ENCODE measurements at regions not wholly inside any gene's neighbourhood (a gene's known extent, or its start where the extent isn't known, plus 50 kb on each side); places are given as distances from the start of the nearest gene placed in this dataset.
A peak's percentile ranks its signal among the peaks of the same experiment; 100 is the strongest.

DNA sequence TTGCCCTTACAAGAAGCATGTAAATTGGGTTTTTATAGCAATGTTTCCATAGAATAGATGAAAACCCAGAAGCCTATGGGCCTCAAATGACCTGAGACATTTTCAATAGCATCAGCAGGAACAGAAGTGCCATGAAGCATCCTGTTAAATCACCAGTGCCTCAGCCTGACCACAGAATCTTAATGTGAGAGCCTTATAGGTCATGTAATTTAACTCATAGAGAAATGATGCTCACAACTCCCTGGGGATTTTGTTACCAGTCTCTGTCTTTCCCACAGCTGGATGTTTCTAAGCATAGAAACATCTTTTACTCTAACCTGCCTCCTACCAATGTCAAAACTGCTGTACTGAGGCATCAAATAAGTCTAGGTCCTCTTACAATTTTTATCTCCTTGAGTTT lies 295.8 kb upstream of the ACVR2A start:
- H3K4me3 ChIP-seq = no peak overlapping the region
- H3K4me1 ChIP-seq = no peaks in the 10 kb centered on the region
- no peak overlapping the region for H3K27ac ChIP-seq
- no peak for DNase-seq (ENCODE audit: low spot score in 2 of 2)
- TF ChIP-seq POLR2A (IDR thresholded peaks at IDR 0.05) (no peak), POLR2AphosphoS5 (IDR thresholded peaks at IDR 0.05) (no peak)
- TF ChIP-seq, protein P1, sequence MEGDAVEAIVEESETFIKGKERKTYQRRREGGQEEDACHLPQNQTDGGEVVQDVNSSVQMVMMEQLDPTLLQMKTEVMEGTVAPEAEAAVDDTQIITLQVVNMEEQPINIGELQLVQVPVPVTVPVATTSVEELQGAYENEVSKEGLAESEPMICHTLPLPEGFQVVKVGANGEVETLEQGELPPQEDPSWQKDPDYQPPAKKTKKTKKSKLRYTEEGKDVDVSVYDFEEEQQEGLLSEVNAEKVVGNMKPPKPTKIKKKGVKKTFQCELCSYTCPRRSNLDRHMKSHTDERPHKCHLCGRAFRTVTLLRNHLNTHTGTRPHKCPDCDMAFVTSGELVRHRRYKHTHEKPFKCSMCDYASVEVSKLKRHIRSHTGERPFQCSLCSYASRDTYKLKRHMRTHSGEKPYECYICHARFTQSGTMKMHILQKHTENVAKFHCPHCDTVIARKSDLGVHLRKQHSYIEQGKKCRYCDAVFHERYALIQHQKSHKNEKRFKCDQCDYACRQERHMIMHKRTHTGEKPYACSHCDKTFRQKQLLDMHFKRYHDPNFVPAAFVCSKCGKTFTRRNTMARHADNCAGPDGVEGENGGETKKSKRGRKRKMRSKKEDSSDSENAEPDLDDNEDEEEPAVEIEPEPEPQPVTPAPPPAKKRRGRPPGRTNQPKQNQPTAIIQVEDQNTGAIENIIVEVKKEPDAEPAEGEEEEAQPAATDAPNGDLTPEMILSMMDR (IDR thresholded peaks at IDR 0.05) = no peak
- intact Hi-C loops (cut with DNase I; ENCODE audit: low total_unique reads) = no loop called here
- H3K36me3 ChIP-seq = no peaks in the 10 kb centered on the region
- no peaks in the 10 kb centered on the region for H3K9me3 ChIP-seq
- no peaks in the 10 kb centered on the region for H3K27me3 ChIP-seq

DNA sequence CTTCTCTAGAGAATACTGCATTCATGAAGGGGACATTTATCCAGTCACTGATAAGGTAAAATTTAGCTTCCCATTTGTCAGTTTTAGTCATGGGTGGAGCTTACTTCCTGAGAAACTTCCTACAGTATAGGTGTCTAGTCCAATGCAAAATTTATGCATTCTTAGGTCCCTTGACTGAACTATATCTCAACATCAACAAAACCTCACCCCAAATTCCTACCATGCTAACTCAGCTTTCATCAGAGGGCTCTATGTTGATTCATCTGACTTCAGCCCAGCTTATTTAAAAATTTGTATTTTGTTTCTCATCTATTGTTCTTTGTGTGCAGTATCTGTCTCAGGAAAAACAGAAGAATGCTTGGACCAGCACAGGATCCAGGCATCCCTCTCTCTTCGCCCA lies 296.4 kb upstream of the ACVR2A start:
- intact Hi-C loops (cut with DNase I; ENCODE audit: low total_unique reads) = no loop called here
- no peak for DNase-seq (ENCODE audit: low spot score in 2 of 2)
- Histone ChIP-seq H3K4me3 (no peak overlapping the region), H3K9me3 (no peaks in the 10 kb centered on the region), H3K4me1 (no peaks in the 10 kb centered on the region), H3K36me3 (no peaks in the 10 kb centered on the region), H3K27me3 (no peaks in the 10 kb centered on the region), H3K27ac (no peak overlapping the region)
- TF ChIP-seq POLR2AphosphoS5 (IDR thresholded peaks at IDR 0.05) (no peak), POLR2A (IDR thresholded peaks at IDR 0.05) (no peak)
- TF ChIP-seq, protein P1 (IDR thresholded peaks at IDR 0.05) = no peak

DNA sequence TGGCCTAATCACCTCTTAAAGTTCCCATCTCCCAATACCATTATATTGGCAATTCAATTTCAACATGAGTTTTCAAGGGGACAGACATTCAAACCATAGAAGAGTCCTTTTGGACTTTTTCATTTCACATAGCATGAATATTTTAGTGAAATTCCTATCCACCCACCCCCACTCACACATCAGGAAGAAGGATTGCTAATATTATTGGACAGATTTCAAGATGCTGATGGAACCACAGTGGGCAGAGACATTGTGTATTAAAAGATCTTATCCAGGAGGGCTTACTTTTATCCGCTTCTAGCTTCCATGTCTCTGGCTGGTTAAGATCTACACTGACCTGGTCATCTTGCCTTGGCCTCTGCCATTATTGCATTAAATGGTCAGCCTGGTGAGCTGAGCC lies 297.4 kb upstream of the ACVR2A start:
- Histone ChIP-seq H3K27me3 (no peaks in the 10 kb centered on the region), H3K36me3 (no peaks in the 10 kb centered on the region), H3K4me3 (no peak overlapping the region), H3K9me3 (no peaks in the 10 kb centered on the region), H3K27ac (no peak overlapping the region), H3K4me1 (no peaks in the 10 kb centered on the region)
- intact Hi-C loops (cut with DNase I; ENCODE audit: low total_unique reads) = no loop called here
- no peak for DNase-seq (ENCODE audit: low spot score in 2 of 2)
- TF ChIP-seq POLR2AphosphoS5 (IDR thresholded peaks at IDR 0.05) (no peak), POLR2A (IDR thresholded peaks at IDR 0.05) (no peak)

DNA sequence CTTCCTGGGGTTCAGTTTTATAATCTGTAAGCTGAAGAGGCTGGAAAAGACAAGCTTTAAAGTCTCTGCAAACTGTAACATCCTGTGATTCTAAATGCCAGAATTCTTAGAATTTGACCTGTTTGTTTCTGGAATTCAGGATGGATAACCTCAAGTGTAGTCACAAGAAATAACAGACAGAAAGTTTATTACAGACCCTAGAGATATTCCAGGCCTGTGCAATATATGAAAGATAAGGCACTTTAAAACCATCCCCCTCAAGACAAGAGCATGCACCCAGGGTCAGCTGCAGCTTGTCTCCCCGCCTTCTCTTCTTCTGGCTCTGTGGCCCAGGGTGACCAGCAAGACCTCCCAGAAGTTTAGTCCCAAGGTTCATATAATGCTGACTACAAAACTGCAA lies 298.7 kb upstream of the ACVR2A start:
- DNase-seq (ENCODE audit: low spot score in 2 of 2) = no peak
- intact Hi-C loops (cut with DNase I; ENCODE audit: low total_unique reads) = no loop called here
- no peak for TF ChIP-seq POLR2A (IDR thresholded peaks at IDR 0.05)
- TF ChIP-seq POLR2AphosphoS5 (IDR thresholded peaks at IDR 0.05) = no peak
- TF ChIP-seq, protein P1 (IDR thresholded peaks at IDR 0.05) = no peak
- no peak overlapping the region for H3K27ac ChIP-seq
- H3K4me3 ChIP-seq = no peak overlapping the region
- H3K9me3 ChIP-seq = no peaks in the 10 kb centered on the region
- H3K4me1 ChIP-seq = no peaks in the 10 kb centered on the region
- H3K27me3 ChIP-seq = no peaks in the 10 kb centered on the region
- no peaks in the 10 kb centered on the region for H3K36me3 ChIP-seq

DNA sequence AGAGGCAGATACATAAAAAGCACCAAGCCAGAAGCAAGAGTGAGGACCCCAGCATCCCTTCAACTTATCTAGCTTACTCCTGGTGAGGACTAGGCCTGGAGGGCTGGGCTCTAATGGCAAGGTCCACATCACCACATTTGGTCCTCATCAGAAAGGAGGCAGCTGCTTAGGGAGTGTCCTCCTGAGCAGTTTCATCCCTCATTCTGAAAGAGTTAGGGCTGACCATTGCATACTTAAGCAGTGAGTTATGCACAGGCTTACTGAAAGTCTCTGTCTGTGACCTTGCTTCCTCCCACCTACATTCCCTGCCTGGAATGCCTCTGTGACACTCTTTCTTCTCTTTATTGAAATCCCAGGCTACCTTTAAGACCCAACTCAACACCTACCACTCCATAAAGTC lies 301.8 kb upstream of the ACVR2A start:
- Histone ChIP-seq H3K9me3 (no peaks in the 10 kb centered on the region), H3K4me1 (no peaks in the 10 kb centered on the region), H3K27ac (peak overlapping the region in 1 of 2 donors; percentile 43), H3K27me3 (no peaks in the 10 kb centered on the region), H3K4me3 (no peak overlapping the region), H3K36me3 (no peaks in the 10 kb centered on the region)
- intact Hi-C loops (cut with DNase I; ENCODE audit: low total_unique reads) = no loop called here
- no peak for TF ChIP-seq POLR2AphosphoS5 (IDR thresholded peaks at IDR 0.05)
- TF ChIP-seq, protein P1 (IDR thresholded peaks at IDR 0.05) = no peak
- TF ChIP-seq POLR2A (IDR thresholded peaks at IDR 0.05) = no peak
- no peak for DNase-seq (ENCODE audit: low spot score in 2 of 2)

DNA sequence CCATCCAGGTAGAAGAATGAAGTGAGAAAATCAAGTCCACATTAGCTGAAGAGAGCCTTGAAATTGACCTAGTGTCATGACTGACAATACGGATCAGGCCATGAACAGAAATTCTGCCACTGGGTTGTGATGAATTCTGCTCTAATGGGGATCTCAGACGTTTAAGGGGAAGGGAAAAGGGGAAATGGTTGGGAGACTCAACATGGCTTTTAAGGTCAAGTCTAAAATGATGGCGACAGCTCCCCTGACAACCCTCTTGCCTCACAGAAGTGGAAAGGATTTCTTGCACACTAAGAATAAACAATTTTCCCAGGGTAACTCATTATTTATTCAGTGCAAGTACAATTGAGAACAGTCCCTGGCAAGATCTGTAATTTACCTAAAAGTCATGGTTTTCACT lies 302.5 kb upstream of the ACVR2A start:
- Histone ChIP-seq H3K4me1 (no peaks in the 10 kb centered on the region), H3K27ac (no peak overlapping the region), H3K9me3 (no peaks in the 10 kb centered on the region), H3K36me3 (no peaks in the 10 kb centered on the region), H3K27me3 (no peaks in the 10 kb centered on the region), H3K4me3 (no peak overlapping the region)
- no peak for DNase-seq (ENCODE audit: low spot score in 2 of 2)
- intact Hi-C loops (cut with DNase I; ENCODE audit: low total_unique reads) = no loop called here
- TF ChIP-seq POLR2AphosphoS5 (IDR thresholded peaks at IDR 0.05) (no peak), POLR2A (IDR thresholded peaks at IDR 0.05) (no peak)
- TF ChIP-seq, protein P1 (IDR thresholded peaks at IDR 0.05) = no peak
